GM21786 (cell line): ENCODE measurements at regions not wholly inside any gene's neighbourhood (a gene's known extent, or its start where the extent isn't known, plus 50 kb on each side); places are given as distances from the start of the nearest gene placed in this dataset.
"Not testable (repeated sequence)": the region's sequence is repeated elsewhere in the genome, so short reads cannot be mapped to it uniquely, and the experiment has no call there.

Experiments
- ATAC-seq: cut with Tn5 transposase; IDR thresholded peaks from one replicate; pipeline ENCODE4 v1.9.1; 2021; ENCODE audit not compliant: unreplicated experiment

DNA sequence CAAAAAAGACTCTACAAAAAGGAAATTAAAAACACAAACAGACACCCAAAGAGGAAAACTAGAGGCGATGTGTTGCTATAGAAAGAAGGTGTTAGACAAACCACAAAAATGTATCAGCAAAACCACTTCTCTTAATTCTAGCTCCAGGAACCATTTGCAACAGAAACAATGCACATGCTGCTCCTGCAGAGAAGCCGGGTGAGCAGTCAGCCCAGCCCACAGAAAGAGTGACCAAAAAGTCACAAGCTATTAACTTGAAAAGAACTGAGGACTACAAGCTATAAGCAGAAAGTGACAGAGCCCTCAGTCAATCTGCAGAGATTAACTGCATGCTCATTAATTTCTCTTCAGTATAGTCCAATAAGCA is 96.2 kb upstream of the KLHL13 start:
- peak; percentile 70 for ATAC-seq

GRCh38 chrX:118215346-118215745 is 98.7 kb upstream of the KLHL13 start:
- no peak for ATAC-seq

GRCh38 chrX:118216087-118216486 is 99.5 kb upstream of the KLHL13 start:
- no peak for ATAC-seq

- no peak for ATAC-seq
Observed at GRCh38 chrX:118216509-118216908, 99.9 kb upstream of the KLHL13 start.

GRCh38 chrX:118218079-118218478 is 101.5 kb upstream of the KLHL13 start:
- ATAC-seq: no peak

DNA sequence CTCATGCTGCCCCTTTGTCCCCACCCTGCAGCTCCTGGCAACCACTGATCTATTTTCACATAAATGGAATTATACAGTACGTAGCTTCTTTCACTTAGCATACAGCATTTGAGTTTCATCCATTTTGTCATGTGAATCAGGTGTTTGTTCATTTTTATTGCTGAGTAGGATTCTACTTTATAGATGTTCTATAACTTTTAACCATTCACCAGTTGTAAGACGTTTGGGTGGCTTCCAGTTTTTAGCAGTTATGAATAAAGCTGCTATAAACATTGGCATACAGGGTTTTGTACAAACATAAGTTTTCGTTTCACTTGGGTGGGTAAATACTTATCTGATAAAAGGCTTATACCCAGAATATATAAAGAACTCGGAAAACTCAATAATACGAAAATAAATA is 102.3 kb upstream of the KLHL13 start:
- ATAC-seq: no peak

GRCh38 chrX:118219866-118220265 is 103.3 kb upstream of the KLHL13 start:
- no peak for ATAC-seq

- no peak for ATAC-seq
Observed at GRCh38 chrX:118220509-118220908, 103.9 kb upstream of the KLHL13 start.

- ATAC-seq: no peak
Observed at GRCh38 chrX:118221270-118221669, 104.7 kb upstream of the KLHL13 start.

- no peak for ATAC-seq
Observed at GRCh38 chrX:118221733-118222132, 105.1 kb upstream of the KLHL13 start.

DNA sequence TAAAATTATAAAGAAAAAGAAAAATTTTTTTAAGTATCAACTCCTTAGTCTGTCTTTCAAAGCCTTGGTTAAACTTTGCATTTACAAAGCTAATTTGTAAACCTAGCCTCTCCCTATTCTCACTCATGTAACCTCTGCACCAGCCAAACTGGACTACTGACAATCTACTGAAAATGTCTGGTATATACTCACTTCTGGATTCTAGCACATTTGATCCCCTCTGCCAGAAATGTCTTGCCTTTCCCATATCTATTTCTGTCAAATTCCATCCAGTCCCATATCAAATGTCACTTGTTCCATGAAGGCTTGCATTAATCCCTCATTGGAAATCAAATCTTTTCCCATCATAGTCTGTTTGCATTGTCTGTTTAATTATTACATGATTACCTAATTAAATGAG is 105.8 kb upstream of the KLHL13 start:
- ATAC-seq: no peak

DNA sequence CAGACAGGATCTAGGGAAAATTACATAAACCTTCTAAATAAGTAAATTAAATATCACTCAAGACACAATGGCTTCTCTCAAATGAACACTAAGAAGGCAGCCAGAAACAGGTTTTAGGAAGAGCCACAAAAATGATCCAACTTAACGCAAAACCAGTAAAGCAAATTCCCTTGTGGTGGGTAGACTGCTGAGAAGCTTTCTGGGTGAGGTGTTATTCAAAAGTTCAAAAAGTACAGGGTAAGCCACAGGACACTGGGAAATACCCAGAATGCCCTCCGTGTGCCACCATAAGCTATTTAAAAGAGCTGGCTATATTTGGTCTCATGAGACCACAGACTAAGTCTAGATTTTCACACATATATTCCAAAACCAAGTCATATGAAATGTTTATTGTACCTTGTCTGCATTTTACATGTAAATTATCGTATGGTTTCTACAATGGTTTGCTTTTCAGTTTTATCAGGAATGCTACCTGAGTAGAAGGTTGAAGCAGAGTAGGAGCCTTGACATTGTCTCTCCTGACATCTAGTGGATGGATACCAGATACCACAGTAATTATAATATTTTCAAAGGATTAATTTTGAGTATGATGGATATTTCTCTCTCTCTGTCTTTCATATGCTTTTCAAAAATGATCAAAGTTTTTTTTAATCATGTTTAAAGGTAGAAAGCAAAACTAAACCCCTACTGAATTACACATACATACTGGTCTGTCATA is 109.3 kb upstream of the KLHL13 start:
- peak; percentile 72 for ATAC-seq

GRCh38 chrX:118228041-118228440 is 111.4 kb upstream of the KLHL13 start:
- no peak for ATAC-seq

- ATAC-seq: no peak
Observed at GRCh38 chrX:118228456-118228855, 111.8 kb upstream of the KLHL13 start.

DNA sequence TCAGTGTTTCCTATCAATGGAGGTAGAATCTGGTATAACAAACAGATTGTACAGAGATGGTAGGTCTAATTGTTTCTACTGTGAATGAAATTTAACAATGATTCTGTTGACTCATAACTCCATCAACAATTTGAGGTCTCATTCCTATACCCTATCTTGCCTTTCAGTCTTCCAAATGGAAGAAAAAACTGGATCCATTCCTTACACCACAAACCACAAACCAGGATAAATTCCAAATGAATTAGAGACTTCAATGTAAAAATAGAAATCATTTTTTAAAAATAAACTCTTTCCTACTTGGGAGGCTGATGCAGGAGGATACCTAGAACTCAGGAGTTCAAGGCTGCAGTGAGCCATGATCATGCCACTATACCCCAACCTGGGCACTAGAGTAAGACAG is 114.4 kb upstream of the WDR44 start:
- no peak for ATAC-seq

- ATAC-seq: no peak
Observed at GRCh38 chrX:118239178-118239870, 106.6 kb upstream of the WDR44 start.

DNA sequence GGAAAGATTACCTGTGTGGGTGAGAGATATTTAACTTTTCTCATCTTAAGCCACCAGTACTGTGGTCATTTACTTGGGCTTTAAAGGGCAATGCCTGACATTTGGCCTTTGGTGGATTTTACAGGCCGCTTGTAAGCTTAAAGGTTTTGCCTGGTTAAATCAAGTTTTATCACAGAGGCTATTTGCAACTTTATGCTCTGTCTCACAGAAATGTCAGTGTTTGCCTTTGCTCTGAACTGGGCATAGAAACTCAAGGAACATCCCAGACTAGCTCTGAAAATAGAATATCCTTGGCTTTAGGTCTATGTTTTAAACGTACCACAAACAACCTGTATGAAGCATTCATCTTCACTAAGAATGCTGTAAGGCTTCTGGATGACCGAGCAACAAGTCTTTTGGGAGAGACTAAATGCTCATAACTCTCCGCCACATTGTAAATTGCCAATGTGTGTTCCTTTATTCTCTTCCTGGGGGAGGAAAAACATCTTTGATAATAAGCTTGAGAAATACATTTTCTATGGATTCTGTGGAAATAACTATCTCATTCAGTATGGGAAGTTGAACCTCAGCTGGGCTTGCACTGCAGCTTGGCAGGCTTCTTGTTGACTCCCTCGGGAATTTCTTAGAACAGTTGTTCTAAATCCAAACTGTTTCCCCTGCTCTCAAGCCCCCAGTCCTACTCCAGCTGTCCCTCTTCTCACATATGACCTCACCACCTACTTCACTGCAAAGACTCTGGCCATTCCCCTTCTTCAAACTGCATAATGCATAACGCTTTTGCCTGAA is 105.8 kb upstream of the WDR44 start:
- no peak for ATAC-seq

DNA sequence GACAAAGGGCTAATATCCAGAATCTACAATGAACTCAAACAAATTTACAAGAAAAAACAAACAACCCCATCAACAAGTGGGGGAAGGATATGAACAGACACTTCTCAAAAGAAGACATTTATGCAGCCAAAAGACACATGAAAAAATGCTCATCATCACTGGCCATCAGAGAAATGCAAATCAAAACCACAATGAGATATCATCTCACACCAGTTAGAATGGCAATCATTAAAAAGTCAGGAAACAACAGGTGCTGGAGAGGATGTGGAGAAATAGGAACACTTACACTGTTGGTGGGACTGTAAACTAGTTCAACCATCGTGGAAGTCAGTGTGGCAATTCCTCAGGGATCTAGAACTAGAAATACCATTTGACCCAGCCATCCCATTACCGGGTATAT is 98.9 kb upstream of the WDR44 start:
- not testable (repeated sequence) for ATAC-seq

GRCh38 chrX:118249146-118249545 is 96.8 kb upstream of the WDR44 start:
- ATAC-seq: no peak

GRCh38 chrX:118250445-118250844 is 95.5 kb upstream of the WDR44 start:
- ATAC-seq: no peak

GRCh38 chrX:118251271-118251670 is 94.6 kb upstream of the WDR44 start:
- no peak for ATAC-seq

GRCh38 chrX:118252967-118253366 is 92.9 kb upstream of the WDR44 start:
- ATAC-seq: no peak
